ENCODE measurements at regions not wholly inside any gene's neighbourhood (a gene's known extent, or its start where the extent isn't known, plus 50 kb on each side); places are given as distances from the start of the nearest gene placed in this dataset.

DNA sequence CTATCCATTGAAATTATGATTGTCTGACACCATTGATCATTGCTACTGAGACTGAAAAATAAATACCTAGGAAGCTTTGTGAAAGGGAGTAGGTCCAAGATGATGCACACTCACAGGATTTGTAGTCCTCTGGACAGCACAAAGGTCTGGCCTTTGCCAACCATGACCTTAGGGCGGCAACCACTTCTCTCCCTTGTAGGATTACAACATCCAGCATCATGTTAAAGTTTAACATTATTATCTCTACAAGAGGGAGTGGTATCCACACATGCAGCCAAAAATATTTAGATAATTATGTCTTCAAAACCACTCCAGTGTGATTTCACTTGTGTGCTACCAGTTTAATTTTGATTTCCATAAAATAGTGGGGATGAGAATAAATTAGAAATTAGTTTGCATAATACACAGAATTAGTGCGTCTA is 51.1 kb upstream of the NHSL1 start:
- Histone ChIP-seq H3K4me1 (no peaks in the 10 kb centered on the region), H3K4me3 (ENCODE audit: low read depth, low read length) (no peak overlapping the region), H3K9me3 (no peaks in the 10 kb centered on the region), H3K36me3 (no peaks in the 10 kb centered on the region), H3K27me3 (no peaks in the 10 kb centered on the region)
- no peak for DNase-seq
- TF ChIP-seq, protein P1, sequence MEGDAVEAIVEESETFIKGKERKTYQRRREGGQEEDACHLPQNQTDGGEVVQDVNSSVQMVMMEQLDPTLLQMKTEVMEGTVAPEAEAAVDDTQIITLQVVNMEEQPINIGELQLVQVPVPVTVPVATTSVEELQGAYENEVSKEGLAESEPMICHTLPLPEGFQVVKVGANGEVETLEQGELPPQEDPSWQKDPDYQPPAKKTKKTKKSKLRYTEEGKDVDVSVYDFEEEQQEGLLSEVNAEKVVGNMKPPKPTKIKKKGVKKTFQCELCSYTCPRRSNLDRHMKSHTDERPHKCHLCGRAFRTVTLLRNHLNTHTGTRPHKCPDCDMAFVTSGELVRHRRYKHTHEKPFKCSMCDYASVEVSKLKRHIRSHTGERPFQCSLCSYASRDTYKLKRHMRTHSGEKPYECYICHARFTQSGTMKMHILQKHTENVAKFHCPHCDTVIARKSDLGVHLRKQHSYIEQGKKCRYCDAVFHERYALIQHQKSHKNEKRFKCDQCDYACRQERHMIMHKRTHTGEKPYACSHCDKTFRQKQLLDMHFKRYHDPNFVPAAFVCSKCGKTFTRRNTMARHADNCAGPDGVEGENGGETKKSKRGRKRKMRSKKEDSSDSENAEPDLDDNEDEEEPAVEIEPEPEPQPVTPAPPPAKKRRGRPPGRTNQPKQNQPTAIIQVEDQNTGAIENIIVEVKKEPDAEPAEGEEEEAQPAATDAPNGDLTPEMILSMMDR (IDR thresholded peaks at IDR 0.05; ENCODE audit: low read depth, low read length) = no peak

DNA sequence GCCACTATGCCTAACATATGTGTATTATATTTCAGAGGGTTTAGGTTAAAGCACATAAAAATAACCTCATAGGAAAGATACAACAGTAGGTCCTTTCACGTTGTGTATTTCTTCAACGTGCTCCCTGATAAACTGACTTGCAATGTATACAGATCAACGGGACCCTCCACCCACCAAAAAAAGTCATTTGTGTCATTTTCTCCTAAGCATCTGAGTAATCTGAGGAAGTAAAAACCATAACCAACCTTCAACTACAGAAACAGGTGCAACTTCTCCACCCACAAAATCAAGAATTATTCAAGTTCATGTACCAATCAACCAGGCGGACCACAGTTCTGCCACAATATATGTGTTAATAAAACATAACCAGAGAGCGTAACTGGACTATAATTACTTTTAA is 54.9 kb upstream of the NHSL1 start:
- H3K4me1 ChIP-seq = no peaks in the 10 kb centered on the region
- no peaks in the 10 kb centered on the region for H3K36me3 ChIP-seq
- H3K27me3 ChIP-seq = no peaks in the 10 kb centered on the region
- H3K9me3 ChIP-seq = no peaks in the 10 kb centered on the region
- TF ChIP-seq, protein P1 (IDR thresholded peaks at IDR 0.05; ENCODE audit: low read depth, low read length) = no peak
- no peak overlapping the region for H3K4me3 ChIP-seq (ENCODE audit: low read depth, low read length)
- no peak for DNase-seq

DNA sequence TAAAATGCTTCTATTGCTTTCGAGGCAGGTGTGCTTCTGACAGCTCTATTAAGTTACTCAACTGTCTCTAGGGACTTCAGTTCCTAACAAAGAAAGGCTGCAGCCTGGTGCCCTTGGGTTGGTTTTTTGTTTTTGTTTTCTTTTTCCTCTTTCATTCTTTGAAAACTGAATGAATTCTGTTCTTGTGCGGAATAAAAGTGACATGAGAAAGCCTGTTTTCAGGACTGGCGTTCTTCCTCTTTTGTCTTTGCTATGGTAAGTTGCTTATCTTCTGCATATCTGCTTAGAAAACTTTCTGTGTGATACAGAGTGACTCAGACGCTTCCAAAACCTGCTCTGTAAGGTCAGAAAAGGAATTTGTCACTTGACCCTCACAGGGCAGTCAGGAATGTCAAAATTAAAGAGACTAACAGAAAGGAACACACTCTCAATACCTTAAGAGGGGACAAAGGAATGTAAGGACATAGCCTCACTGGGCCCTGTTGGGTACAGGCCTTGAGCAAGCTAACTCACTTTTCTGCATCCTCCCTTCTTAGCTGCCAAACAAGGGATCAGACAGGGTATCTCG is 56.2 kb upstream of the NHSL1 start:
- no peaks in the 10 kb centered on the region for H3K4me1 ChIP-seq
- TF ChIP-seq, protein P1 (IDR thresholded peaks at IDR 0.05; ENCODE audit: low read depth, low read length) = no peak
- peaks cover 5% of the 10 kb centered on the region; the same call in 1 of the 2 replicates for H3K27me3 ChIP-seq
- no peaks in the 10 kb centered on the region for H3K9me3 ChIP-seq
- no peaks in the 10 kb centered on the region for H3K36me3 ChIP-seq
- no peak for DNase-seq
- no peak overlapping the region for H3K4me3 ChIP-seq (ENCODE audit: low read depth, low read length)

DNA sequence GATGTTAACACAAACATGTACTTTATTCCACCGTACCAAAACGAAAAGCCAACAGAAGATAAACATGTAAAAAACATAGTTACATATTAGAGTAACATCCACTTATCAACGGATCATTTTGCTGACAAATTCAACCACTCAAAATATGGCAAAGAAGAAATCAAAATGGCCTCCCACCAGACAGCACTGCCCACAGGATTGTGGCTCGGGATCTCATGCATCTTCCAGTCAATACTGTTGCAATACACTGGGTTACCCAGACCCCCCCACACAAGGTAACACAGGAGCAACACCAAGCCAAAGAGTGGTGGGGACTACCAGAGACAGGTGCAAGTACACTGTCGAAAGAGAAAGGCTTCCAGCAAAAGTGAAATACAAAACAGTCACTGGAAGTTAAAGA is 57.9 kb upstream of the NHSL1 start:
- Histone ChIP-seq H3K9me3 (no peaks in the 10 kb centered on the region), H3K4me3 (ENCODE audit: low read depth, low read length) (no peak overlapping the region), H3K4me1 (no peaks in the 10 kb centered on the region), H3K36me3 (no peaks in the 10 kb centered on the region), H3K27me3 (peaks cover 7% of the 10 kb centered on the region; the same call in 1 of the 2 replicates)
- TF ChIP-seq, protein P1 (IDR thresholded peaks at IDR 0.05; ENCODE audit: low read depth, low read length) = no peak
- no peak for DNase-seq

DNA sequence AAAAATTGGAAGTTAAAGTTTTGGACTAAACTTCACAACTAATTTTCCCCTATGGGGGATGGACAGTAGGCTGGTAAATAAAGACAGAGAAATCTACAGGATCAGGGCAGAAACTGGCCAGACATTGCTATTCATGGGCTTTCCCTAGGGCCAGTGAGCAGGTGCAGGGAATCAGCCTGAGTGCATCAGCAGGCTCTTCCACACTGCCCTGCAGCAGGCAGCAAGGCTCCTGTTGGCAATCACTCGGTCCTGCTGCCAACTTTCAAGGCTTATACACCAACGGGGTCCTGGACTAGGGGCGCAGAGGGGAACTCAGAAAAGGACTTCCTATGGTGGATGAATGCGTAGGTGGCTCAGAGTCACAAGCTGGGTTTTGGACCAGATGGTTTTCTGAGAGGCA is 59.8 kb upstream of the NHSL1 start:
- Histone ChIP-seq H3K27me3 (peaks cover 7% of the 10 kb centered on the region; the same call in 1 of the 2 replicates), H3K4me3 (ENCODE audit: low read depth, low read length) (no peak overlapping the region), H3K36me3 (no peaks in the 10 kb centered on the region), H3K4me1 (no peaks in the 10 kb centered on the region), H3K9me3 (no peaks in the 10 kb centered on the region)
- no peak for DNase-seq
- TF ChIP-seq, protein P1 (IDR thresholded peaks at IDR 0.05; ENCODE audit: low read depth, low read length) = no peak

DNA sequence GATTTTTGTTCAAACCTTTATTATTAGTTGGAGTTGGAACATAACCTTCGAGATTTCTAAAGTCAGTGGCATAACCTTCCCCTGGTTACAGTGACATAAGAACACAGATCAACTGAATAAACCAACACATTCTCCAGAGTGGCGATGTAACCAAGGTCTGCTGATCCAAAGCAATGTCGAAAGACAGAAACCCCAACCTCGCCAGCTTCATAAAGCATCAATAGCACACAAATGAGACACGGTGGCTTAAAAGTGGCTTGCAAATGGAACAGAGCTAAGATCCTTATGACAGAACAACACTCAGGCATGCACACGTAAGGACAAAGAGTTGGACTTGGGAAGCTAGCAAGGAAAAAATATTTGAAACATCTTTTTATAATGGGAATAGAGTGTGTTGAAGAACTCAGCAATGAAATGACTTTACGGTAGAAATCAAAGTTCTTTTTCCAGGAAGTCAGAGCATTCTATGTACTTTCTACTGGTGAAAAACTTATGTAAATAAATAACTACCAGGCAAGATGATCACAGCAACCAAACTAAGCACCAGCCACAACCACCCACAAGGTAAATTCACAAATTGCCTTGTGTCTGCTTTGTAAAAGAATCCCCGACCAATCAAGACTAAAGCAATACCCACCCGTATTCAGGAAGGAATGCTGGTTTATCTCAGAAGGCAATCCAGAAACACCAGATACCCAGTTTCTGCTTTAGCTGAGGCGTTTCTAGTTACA is 61.0 kb upstream of the NHSL1 start:
- TF ChIP-seq, protein P1 (IDR thresholded peaks at IDR 0.05; ENCODE audit: low read depth, low read length) = no peak
- no peaks in the 10 kb centered on the region for H3K9me3 ChIP-seq
- no peaks in the 10 kb centered on the region for H3K36me3 ChIP-seq
- H3K27me3 ChIP-seq = peaks cover 7% of the 10 kb centered on the region; the same call in 1 of the 2 replicates
- H3K4me3 ChIP-seq (ENCODE audit: low read depth, low read length) = no peak overlapping the region
- no peak for DNase-seq
- no peaks in the 10 kb centered on the region for H3K4me1 ChIP-seq

Data from BE2C (cell line).